HCT116 (cell line): ENCODE measurements at regions not wholly inside any gene's neighbourhood (a gene's known extent, or its start where the extent isn't known, plus 50 kb on each side); places are given as distances from the start of the nearest gene placed in this dataset.

ENCODE experiments used
- ATAC-seq: fragments of 200-7000 bp; cut with Tn5 transposase; 2 replicates; pipeline ENCODE4 v1.9.1; 2020; ENCODE audit warnings: mild to moderate bottlenecking, moderate library complexity
- BruUV-seq: library from RNA; stranded (reverse); fragments of 400-500 nt; replicated peaks from 2 replicates; lab custom pipeline; 2021; lab: Mats Ljungman, UMichigan
- CTCF ChIA-PET: fragments of 300-600 bp; sonication (Branson Sonifier 250); formaldehyde crosslinking; loops from one replicate; lab custom pipeline; 2021; ENCODE audit warnings: antibody characterized with exemption; lab: Charles Lee
- POLR2A ChIA-PET: fragments of 300-600, 350-600 bp; sonication (Branson Sonifier 250); formaldehyde crosslinking; loops from one replicate; lab custom pipeline; 2021; ENCODE audit warnings: antibody characterized with exemption; lab: Charles Lee
- RAD21 ChIA-PET, 2 experiments: fragments of 300-600 bp; sonication (Branson Sonifier 250); formaldehyde crosslinking; loops; one replicate each; lab custom pipeline; 2023; ENCODE audit warnings: low total read pairs in 2 of 2; ENCODE audit not compliant: uncharacterized antibody in 2 of 2, unreplicated experiment in 2 of 2, low non-redundant PET in 1 of 2; lab: Charles Lee
- DNase-seq: peaks from one replicate; pipeline ENCODE4 v3.0.0-alpha.2; 2010; ENCODE audit warnings: low read depth, low spot score
- H2AFZ ChIP-seq: fragments of 200-600 bp; shearing (Covaris generic), sonication (generic); 2 replicates; pipeline ENCODE4 v1.6.1; 2017; ENCODE audit warnings: low read depth, mixed run types, mixed read lengths, antibody characterized with exemption, low read length; ENCODE audit not compliant: poor library complexity, severe bottlenecking
- H3K27ac ChIP-seq: 2 replicates; pipeline ENCODE4 v1.5.1; 2012; ENCODE audit warnings: low read depth, low read length
- H3K27me3 ChIP-seq: fragments of 200-600 bp; sonication (generic); 2 replicates; pipeline ENCODE4 v1.6.1; 2016; ENCODE audit warnings: mixed run types, low read length, mixed read lengths; ENCODE audit not compliant: insufficient read depth
- H3K36me3 ChIP-seq, 2 experiments: fragments of 200-500 bp in 1 of 2; fragments of 200-600 bp in 1 of 2; sonication (Bioruptor generic) in 1 of 2; sonication (generic) in 1 of 2; 2 replicates each; pipeline versions ENCODE4 v1.5.1 to v1.6.1; 2014 to 2016; ENCODE audit warnings: low read length in 2 of 2, inconsistent platforms in 1 of 2, mixed read lengths in 1 of 2, mixed run types in 1 of 2; ENCODE audit not compliant: insufficient read depth in 2 of 2, control insufficient read depth in 1 of 2
- H3K4me1 ChIP-seq, 2 experiments: fragments of 200-600 bp in 1 of 2; sonication (generic) in 1 of 2; 2 replicates each; pipeline versions ENCODE4 v1.5.1 to v1.6.1; 2012 to 2017; ENCODE audit warnings: low read length in 2 of 2, inconsistent platforms in 1 of 2, mild to moderate bottlenecking in 1 of 2, mixed read lengths in 1 of 2, mixed run types in 1 of 2, moderate library complexity in 1 of 2; ENCODE audit not compliant: insufficient read depth in 2 of 2, control insufficient read depth in 1 of 2
- H3K4me2 ChIP-seq: fragments of 200-600 bp; sonication (generic); 2 replicates; pipeline ENCODE4 v1.6.1; 2017; ENCODE audit warnings: mixed run types, low read length, mixed read lengths
- H3K4me3 ChIP-seq, 2 experiments: fragments of 200-600 bp in 1 of 2; sonication (generic) in 1 of 2; replicated peaks in 1 of 2; 2 replicates each; pipeline ENCODE4 v1.5.1; 2011 to 2016; ENCODE audit warnings: low read length in 2 of 2, control low read depth in 1 of 2, low read depth in 1 of 2, mild to moderate bottlenecking in 1 of 2, mixed read lengths in 1 of 2, mixed run types in 1 of 2
- H3K79me2 ChIP-seq: fragments of 200-600 bp; sonication (generic); 2 replicates; pipeline ENCODE4 v1.6.1; 2017; ENCODE audit warnings: mild to moderate bottlenecking, mixed run types, low read length, moderate library complexity, mixed read lengths; ENCODE audit not compliant: insufficient read depth
- H3K9ac ChIP-seq: fragments of 200-600 bp; sonication (generic); 2 replicates; pipeline ENCODE4 v1.6.1; 2016; ENCODE audit warnings: low read length, mixed read lengths
- H3K9me2 ChIP-seq: fragments of 200-600 bp; sonication (generic), shearing (Covaris generic); 2 replicates; pipeline ENCODE4 v1.6.1; 2017; ENCODE audit warnings: mixed run types, mild to moderate bottlenecking, moderate library complexity; ENCODE audit not compliant: insufficient read depth
- H3K9me3 ChIP-seq, 2 experiments: fragments of 200-500 bp in 1 of 2; fragments of 200-600 bp in 1 of 2; sonication (Bioruptor generic) in 1 of 2; sonication (generic) in 1 of 2; 2 replicates each; pipeline ENCODE4 v1.6.1; 2014 to 2017; ENCODE audit warnings: low read length in 2 of 2, mixed read lengths in 2 of 2, inconsistent platforms in 1 of 2, low read depth in 1 of 2, mild to moderate bottlenecking in 1 of 2, mixed run types in 1 of 2, moderate library complexity in 1 of 2; ENCODE audit not compliant: control insufficient read depth in 1 of 2, insufficient read depth in 1 of 2
- H4K20me1 ChIP-seq: fragments of 200-600 bp; sonication (generic), shearing (Covaris generic); 2 replicates; pipeline ENCODE4 v1.6.1; 2017; ENCODE audit warnings: mixed run types, mild to moderate bottlenecking, moderate library complexity; ENCODE audit not compliant: insufficient read depth
- ATF3 ChIP-seq: IDR thresholded peaks from 2 replicates; pipeline ENCODE4 v1.6.1; 2012
- CBX3 ChIP-seq: IDR thresholded peaks from 2 replicates; pipeline ENCODE4 v1.6.1; 2012; ENCODE audit warnings: low read depth
- CTCF ChIP-seq, 3 experiments: fragments of 200-600 bp in 1 of 3; sonication (generic) in 1 of 3; IDR thresholded peaks in 2 of 3; conservative IDR thresholded peaks in 1 of 3; 2 replicates each; pipeline ENCODE4 v1.5.1; 2012 to 2017; ENCODE audit warnings: low read depth in 2 of 3, low read length in 2 of 3, antibody characterized with exemption in 1 of 3, borderline replicate concordance in 1 of 3, control low read depth in 1 of 3, mild to moderate bottlenecking in 1 of 3, mixed read lengths in 1 of 3, mixed run types in 1 of 3, moderate library complexity in 1 of 3; ENCODE audit not compliant: insufficient read depth in 1 of 3
- EGR1 ChIP-seq: IDR thresholded peaks from 2 replicates; pipeline ENCODE4 v1.6.1; 2012; ENCODE audit warnings: low read depth
- ELF1 ChIP-seq: IDR thresholded peaks from 2 replicates; pipeline ENCODE4 v1.6.1; 2012; ENCODE audit warnings: low read depth, borderline replicate concordance
- EZH2 ChIP-seq: fragments of 200-600 bp; sonication (generic); IDR thresholded peaks from 2 replicates; pipeline ENCODE4 v1.6.1; 2017; ENCODE audit warnings: antibody characterized with exemption, mixed run types
- EZH2phosphoT487 ChIP-seq: fragments of 200-600 bp; IDR thresholded peaks from 2 replicates; pipeline ENCODE4 v1.6.1; 2018; ENCODE audit warnings: antibody characterized with exemption, borderline replicate concordance
- JUND ChIP-seq: IDR thresholded peaks from 2 replicates; pipeline ENCODE4 v1.6.1; 2012
- MAX ChIP-seq: IDR thresholded peaks from 2 replicates; pipeline ENCODE4 v1.6.1; 2012
- POLR2A ChIP-seq: IDR thresholded peaks from 2 replicates; pipeline ENCODE4 v1.7.0; 2011; ENCODE audit warnings: borderline replicate concordance; ENCODE audit not compliant: insufficient read depth, insufficient read length; ENCODE audit errors: extremely low read depth
- POLR2AphosphoS5 ChIP-seq: IDR thresholded peaks from 2 replicates; pipeline ENCODE4 v1.6.1; 2011; ENCODE audit warnings: mild to moderate bottlenecking, low read depth, low read length, moderate library complexity
- RAD21 ChIP-seq: IDR thresholded peaks from 2 replicates; pipeline ENCODE4 v1.6.1; 2012; ENCODE audit warnings: low read depth, mild to moderate bottlenecking
- SIN3A ChIP-seq: IDR thresholded peaks from 2 replicates; pipeline ENCODE4 v1.6.1; 2012; ENCODE audit warnings: low read depth
- SP1 ChIP-seq: IDR thresholded peaks from 2 replicates; pipeline ENCODE4 v1.6.1; 2012; ENCODE audit warnings: low read depth
- SRF ChIP-seq: IDR thresholded peaks from 2 replicates; pipeline ENCODE4 v1.6.1; 2012; ENCODE audit warnings: low read depth
- TCF7L2 ChIP-seq: IDR thresholded peaks from 2 replicates; pipeline ENCODE4 v1.7.0; 2011; ENCODE audit warnings: borderline replicate concordance, inconsistent platforms; ENCODE audit not compliant: insufficient read depth, insufficient read length; ENCODE audit errors: extremely low read depth
- YY1 ChIP-seq: IDR thresholded peaks from 2 replicates; pipeline ENCODE4 v1.6.1; 2011; ENCODE audit warnings: low read length, low read depth, moderate library complexity, mild to moderate bottlenecking; ENCODE audit not compliant: insufficient replicate concordance; ENCODE audit errors: extremely low read depth
- ZBTB33 ChIP-seq: IDR thresholded peaks from 2 replicates; pipeline ENCODE4 v1.6.1; 2011; ENCODE audit warnings: mild to moderate bottlenecking, low read length, moderate library complexity; ENCODE audit not compliant: insufficient replicate concordance; ENCODE audit errors: extremely low read depth
- ZFX ChIP-seq: fragments of 450-650 bp; IDR thresholded peaks from 2 replicates; pipeline ENCODE4 v1.6.1; 2017
- ZNF274 ChIP-seq: fragments of 200-500 bp; sonication (Bioruptor generic); IDR thresholded peaks from 2 replicates; pipeline ENCODE4 v1.6.1; 2014; ENCODE audit warnings: mild to moderate bottlenecking, low read depth, low read length, inconsistent platforms
- intact Hi-C: fragments of 100-400 bp; cut with micrococcal nuclease; formaldehyde crosslinking; loops from 2 replicates; pipeline ENCODE4 v1.10.0; 2022

GRCh38 chr12:126891789-126892188 is 1375.2 kb upstream of the TMEM132C start:
- H3K9me3 ChIP-seq = no peaks in the 10 kb centered on the region
- RAD21 ChIA-PET = no interaction called here
- no peak for TF ChIP-seq RAD21
- no peak for TF ChIP-seq YY1
- no peak for TF ChIP-seq POLR2AphosphoS5
- TF ChIP-seq ZBTB33 = no peak
- no peak for TF ChIP-seq ZFX
- TF ChIP-seq JUND = no peak
- no peak for TF ChIP-seq EGR1
- TF ChIP-seq POLR2A = no peak
- TF ChIP-seq EZH2phosphoT487 = no peak
- TF ChIP-seq ATF3 = no peak
- no peak for TF ChIP-seq CTCF (IDR thresholded peaks at IDR 0.05 in 2 of 3, conservative IDR thresholded peaks at IDR 0.05 in 1 of 3; ENCODE audit: borderline replicate concordance in 1 of 3, insufficient read depth in 1 of 3, low read depth in 2 of 3, low read length in 2 of 3)
- TF ChIP-seq TCF7L2 = no peak
- TF ChIP-seq MAX = no peak
- TF ChIP-seq SP1 = no peak
- TF ChIP-seq SIN3A = no peak
- TF ChIP-seq ELF1 = no peak
- TF ChIP-seq EZH2 = no peak
- no peak for TF ChIP-seq ZNF274
- TF ChIP-seq CBX3 = no peak
- no peak for TF ChIP-seq SRF
- TF ChIP-seq, all 23 proteins: peak for 0
- Histone ChIP-seq H3K27me3 (peaks cover 14% of the 10 kb centered on the region; the same call in 1 of the 2 replicates), H2AFZ (no peak overlapping the region), H3K4me2 (no peak overlapping the region), H4K20me1 (no peaks in the 10 kb centered on the region), H3K9ac (no peak overlapping the region), H3K4me3 (no peak overlapping the region), H3K79me2 (no peaks in the 10 kb centered on the region), H3K4me1 (no peaks in the 10 kb centered on the region), H3K27ac (no peak overlapping the region), H3K9me2 (no peaks in the 10 kb centered on the region), H3K36me3 (no peaks in the 10 kb centered on the region)
- BruUV-seq = no TSS peak
- POLR2A ChIA-PET = no interaction called here
- DNase-seq (peak; percentile 21), ATAC-seq (peak; percentile 92)
- intact Hi-C loops = no loop called here
- CTCF ChIA-PET = no interaction called here
